Glutamatergic neuron (in vitro differentiated cells): ENCODE measurements at regions not wholly inside any gene's neighbourhood (a gene's known extent, or its start where the extent isn't known, plus 50 kb on each side); places are given as distances from the start of the nearest gene placed in this dataset.

Experiments used
- DNase-seq: peaks from one replicate; pipeline ENCODE4 v3.0.0; 2022
- H3K27ac Mint-ChIP-seq: one replicate; pipeline ENCODE4 v1.8.0; 2020; ENCODE audit warnings: mild to moderate bottlenecking, mixed read lengths, inconsistent platforms; ENCODE audit not compliant: unreplicated experiment
- H3K27me3 Mint-ChIP-seq: one replicate; pipeline ENCODE4 v1.8.0; 2020; ENCODE audit warnings: mild to moderate bottlenecking, moderate library complexity, mixed read lengths, inconsistent platforms; ENCODE audit not compliant: unreplicated experiment
- H3K36me3 Mint-ChIP-seq: one replicate; pipeline ENCODE4 v1.8.0; 2020; ENCODE audit warnings: mild to moderate bottlenecking, mixed read lengths, inconsistent platforms; ENCODE audit not compliant: unreplicated experiment
- H3K4me1 Mint-ChIP-seq: one replicate; pipeline ENCODE4 v1.8.0; 2020; ENCODE audit warnings: mild to moderate bottlenecking, low read depth, mixed read lengths, inconsistent platforms; ENCODE audit not compliant: unreplicated experiment
- H3K4me3 Mint-ChIP-seq: one replicate; pipeline ENCODE4 v1.8.0; 2020; ENCODE audit warnings: mild to moderate bottlenecking, mixed read lengths, inconsistent platforms; ENCODE audit not compliant: unreplicated experiment
- H3K9me3 Mint-ChIP-seq: one replicate; pipeline ENCODE4 v1.8.0; 2020; ENCODE audit warnings: mild to moderate bottlenecking, moderate library complexity, mixed read lengths, inconsistent platforms; ENCODE audit not compliant: unreplicated experiment
- CTCF ChIP-seq: fragments of 200-600 bp; sonication (generic); IDR thresholded peaks from one replicate; pipeline ENCODE4 v1.5.0; 2021; ENCODE audit not compliant: partially characterized antibody, unreplicated experiment

- Mint-ChIP-seq H3K4me1 (peaks cover 2% of the 10 kb centered on the region), H3K4me3 (no peak overlapping the region), H3K27ac (no peak overlapping the region), H3K27me3 (peaks cover 6% of the 10 kb centered on the region), H3K36me3 (peaks cover 21% of the 10 kb centered on the region), H3K9me3 (no peaks in the 10 kb centered on the region)
- no peak for TF ChIP-seq CTCF
- DNase-seq, result no peak
Measured at GRCh38 chrX:40316502-40316901, 218.7 kb upstream of the BCOR start.

DNA sequence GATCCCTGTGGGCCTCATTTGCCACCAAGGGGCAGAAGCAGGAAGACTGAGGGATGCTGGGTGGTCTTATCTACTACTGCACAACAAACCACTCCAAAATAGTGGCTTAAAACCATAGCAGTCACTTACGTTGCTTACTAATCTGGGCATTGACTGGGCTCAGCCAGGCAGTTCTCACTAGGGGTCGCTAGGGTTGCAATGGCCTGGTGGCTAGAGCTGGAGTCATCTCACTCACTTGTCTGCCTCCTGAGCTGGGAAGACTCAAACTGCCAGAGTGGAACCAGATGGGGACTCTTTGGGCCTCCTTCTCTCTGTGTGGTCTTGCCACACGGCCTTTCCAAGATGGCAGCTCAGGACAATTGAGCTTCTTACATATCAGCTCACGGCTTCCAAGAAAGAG is 216.3 kb upstream of the BCOR start:
- no peak for DNase-seq

GRCh38 chrX:40313269-40313668 is 215.5 kb upstream of the BCOR start:
- H3K9me3 Mint-ChIP-seq, result no peaks in the 10 kb centered on the region

More for the DNA sequence above, 216.3 kb upstream of the BCOR start:
- peaks cover 6% of the 10 kb centered on the region for H3K27me3 Mint-ChIP-seq
- H3K9me3 Mint-ChIP-seq, result no peaks in the 10 kb centered on the region
- H3K36me3 Mint-ChIP-seq, result peaks cover 10% of the 10 kb centered on the region
- no peak for TF ChIP-seq CTCF
- peaks cover 2% of the 10 kb centered on the region for H3K4me1 Mint-ChIP-seq
- no peak overlapping the region for H3K4me3 Mint-ChIP-seq
- no peak overlapping the region for H3K27ac Mint-ChIP-seq

GRCh38 chrX:40310447-40310846 is 212.7 kb upstream of the BCOR start:
- no peaks in the 10 kb centered on the region for H3K4me1 Mint-ChIP-seq
- TF ChIP-seq CTCF, result no peak
- peaks cover 2% of the 10 kb centered on the region for H3K9me3 Mint-ChIP-seq
- peaks cover 4% of the 10 kb centered on the region for H3K27me3 Mint-ChIP-seq
- H3K36me3 Mint-ChIP-seq, result no peaks in the 10 kb centered on the region
- DNase-seq, result no peak
- H3K4me3 Mint-ChIP-seq, result no peak overlapping the region
- no peak overlapping the region for H3K27ac Mint-ChIP-seq

More at GRCh38 chrX:40313269-40313668, 215.5 kb upstream of the BCOR start:
- no peak for TF ChIP-seq CTCF
- no peak for DNase-seq
- Mint-ChIP-seq H3K4me1 (no peaks in the 10 kb centered on the region), H3K27me3 (peaks cover 6% of the 10 kb centered on the region), H3K36me3 (peaks cover 10% of the 10 kb centered on the region), H3K4me3 (no peak overlapping the region), H3K27ac (no peak overlapping the region)

DNA sequence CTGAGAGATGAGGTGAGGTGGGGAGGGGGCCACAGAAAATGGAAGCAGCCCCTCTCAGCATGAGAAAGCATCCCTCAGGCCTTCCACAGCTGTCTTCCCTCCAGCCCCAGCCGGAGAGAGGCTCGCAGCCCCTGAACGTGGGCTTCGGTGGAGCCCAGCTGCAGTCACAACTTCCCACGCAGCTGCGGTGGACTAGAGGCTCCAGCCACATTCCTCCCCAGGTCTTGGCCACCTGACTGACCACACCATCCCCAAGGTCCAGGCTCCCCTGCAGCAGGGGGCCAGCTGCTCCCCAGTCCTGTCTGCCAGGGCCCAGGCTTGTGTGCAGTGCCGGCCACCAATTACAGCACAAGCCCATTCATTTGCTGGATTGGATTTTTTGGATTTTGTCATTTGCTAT is 212.3 kb upstream of the BCOR start:
- no peaks in the 10 kb centered on the region for H3K4me1 Mint-ChIP-seq
- no peak overlapping the region for H3K4me3 Mint-ChIP-seq
- peaks cover 2% of the 10 kb centered on the region for H3K9me3 Mint-ChIP-seq
- H3K27ac Mint-ChIP-seq, result no peak overlapping the region
- no peak for DNase-seq
- TF ChIP-seq CTCF, result no peak
- peaks cover 4% of the 10 kb centered on the region for H3K27me3 Mint-ChIP-seq
- no peaks in the 10 kb centered on the region for H3K36me3 Mint-ChIP-seq
